ENCODE measurements at regions not wholly inside any gene's neighbourhood (a gene's known extent, or its start where the extent isn't known, plus 50 kb on each side); places are given as distances from the start of the nearest gene placed in this dataset.

DNA sequence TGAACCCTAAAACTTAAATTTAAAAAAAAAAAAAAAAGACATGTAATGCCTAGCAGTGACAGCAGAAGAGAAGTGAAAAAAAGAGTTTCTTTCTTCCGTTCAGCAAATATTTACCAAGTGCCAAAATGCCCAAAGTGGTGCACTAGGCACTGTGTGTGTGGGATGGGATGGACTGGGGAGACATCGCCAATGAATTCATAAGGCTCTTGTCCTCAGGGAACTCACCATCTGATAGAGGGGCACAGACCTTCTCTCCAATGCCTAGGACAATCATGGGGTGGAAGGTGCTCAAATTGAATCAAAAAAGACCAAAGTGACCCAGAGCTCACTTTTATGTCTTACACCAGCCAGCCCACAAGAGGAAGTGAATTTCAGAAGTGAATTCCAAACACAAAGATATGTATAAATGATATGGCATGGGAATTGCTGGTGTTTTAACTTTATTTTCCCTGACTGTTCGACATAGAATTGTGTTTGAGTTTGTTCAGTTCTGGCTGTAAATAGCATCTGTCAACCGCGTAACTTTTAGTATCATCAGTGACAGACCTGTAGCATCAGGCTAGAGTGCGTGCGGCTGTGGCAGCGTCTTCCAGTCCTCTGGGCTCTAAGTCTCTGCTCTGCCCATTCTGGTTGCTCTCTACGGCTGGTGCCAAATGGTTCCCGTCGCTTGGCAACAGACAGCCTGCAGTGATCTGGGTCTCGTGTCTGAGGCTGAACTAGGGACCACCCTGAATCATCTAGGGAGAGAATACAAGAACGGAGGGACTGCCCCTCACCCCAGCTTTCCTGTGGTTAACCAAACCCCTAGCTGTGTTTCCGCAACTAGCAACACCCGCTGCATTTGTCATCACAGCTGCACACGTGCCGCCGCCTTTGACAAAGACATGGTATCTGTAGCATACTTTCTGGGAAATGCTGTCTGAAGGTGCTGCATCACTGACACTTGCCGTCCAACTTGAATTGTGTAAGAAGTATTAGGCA, 154.0 kb upstream of the THBS1 start:
- peak; percentile 73 for DNase-seq (ENCODE audit: low read depth)

DNA sequence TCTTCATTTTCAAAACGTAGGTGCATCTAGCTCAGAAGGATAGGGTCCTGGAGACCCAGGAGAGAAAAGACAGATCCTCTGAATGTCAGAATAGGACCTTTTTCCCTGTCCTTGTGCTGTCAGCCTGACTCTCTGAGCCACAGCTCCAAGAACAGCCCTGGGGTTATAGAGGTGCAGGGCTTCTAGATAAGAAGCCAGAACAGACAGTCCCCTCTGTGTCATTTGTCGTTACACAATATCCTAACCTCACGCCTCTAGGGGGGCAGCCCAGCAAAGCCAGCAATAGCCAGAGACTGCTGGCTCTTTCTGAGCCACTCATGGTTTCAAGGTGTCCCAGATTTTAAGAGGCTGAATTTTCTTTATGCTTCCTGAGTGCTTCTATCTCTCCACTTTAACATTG, 153.2 kb upstream of the THBS1 start:
- DNase-seq (ENCODE audit: low read depth): no peak

DNA sequence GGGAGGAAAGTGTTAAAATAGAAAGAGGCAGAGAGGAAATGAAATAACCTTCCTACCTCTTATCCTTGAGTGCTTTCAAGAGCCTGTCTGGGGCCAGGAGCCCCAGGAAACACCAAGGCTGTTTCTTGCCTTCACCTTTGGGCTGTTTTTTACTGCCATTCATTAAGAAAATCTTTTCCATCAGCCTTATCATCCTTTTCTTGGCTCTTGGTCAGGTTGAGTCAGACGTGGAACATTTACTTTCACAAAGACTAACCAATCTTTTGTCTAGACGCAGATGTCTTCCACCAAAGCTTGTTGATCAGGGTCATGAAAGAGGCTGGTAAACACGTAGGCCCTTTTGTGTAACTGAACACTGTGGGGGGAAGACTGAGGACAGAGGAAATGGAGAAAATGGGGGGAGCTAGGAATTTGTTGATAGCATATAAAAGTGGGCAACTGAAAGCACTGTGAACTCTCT, 151.0 kb upstream of the THBS1 start:
- DNase-seq (ENCODE audit: low read depth): no peak

DNA sequence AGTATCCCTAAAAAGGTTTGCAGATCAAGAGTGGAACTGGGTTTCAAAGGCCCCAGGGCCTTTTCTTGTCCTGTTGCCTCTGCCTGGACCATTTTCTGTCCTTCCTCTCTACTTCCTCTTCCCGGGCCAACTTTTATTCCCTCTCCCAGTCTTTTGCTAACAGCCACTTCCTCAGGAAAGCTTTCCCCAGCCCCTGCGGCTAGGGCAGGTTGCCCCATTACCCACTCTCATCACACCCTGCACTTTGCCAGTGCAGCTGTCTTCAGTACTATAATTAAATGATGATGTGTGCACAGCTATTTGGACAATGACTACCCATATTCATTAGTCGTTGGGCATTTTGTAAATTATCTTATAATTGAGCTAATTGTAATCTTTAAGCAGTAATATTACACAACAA, 150.5 kb upstream of the THBS1 start:
- DNase-seq (ENCODE audit: low read depth): no peak

DNA sequence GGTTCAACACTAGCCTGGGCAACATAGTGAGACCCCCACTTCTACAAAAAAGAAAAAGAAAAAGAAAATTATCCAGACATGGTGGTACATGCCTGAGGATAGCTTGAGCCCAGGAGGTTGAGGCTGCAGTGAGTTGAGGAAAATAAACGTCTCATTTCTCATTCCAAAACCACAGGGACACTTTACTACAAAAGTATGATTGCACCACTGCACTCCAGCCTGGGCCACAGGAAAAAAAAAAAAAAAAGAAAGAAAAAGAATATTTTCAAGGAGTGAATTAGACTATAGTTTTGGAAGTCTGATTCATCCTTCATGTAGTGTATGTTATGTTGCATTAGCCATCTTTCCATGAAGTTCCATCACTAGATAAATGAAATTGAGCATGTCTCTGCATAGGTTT, 149.5 kb upstream of the THBS1 start:
- no peak for DNase-seq (ENCODE audit: low read depth)

DNA sequence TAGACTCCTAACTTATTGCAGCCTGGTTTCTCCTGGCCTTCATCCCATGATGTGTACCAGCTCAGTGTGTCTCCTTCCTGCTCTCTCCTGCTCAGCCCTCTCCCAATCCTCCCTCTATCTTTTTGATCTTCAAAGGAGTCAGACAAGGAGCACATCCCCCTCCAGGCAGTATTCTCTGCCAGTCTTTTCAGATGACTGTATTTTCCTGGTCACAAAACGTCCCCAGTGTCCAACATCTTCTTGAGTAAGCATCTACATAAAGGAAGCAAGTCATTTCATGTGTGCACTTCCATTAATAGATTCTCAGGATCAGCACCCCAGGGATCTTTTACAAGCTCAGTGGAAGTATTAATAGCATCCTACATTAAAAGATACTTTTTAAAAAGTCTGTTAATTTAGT, 148.9 kb upstream of the THBS1 start:
- DNase-seq (ENCODE audit: low read depth): no peak

DNA sequence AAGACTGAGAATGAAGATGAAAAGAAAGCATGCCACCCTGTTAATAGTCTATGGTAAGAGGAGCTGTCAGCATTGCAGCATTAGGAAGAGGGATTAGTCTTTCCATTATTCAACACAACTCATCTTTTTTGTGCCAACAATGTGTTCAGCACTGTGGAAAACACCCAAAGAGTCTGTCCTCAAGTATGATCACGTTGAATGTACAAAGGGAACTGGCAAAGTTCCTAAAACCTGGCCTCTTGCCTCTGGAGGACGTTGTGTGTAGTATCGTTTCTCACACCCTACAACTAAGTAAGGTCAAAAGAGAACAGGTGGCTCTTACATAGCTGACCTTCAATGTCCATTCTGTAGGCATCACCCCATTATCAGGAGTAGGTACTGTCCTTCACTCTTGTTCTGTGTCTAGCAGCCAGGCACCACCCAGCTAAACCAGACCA, 147.9 kb upstream of the THBS1 start:
- no peak for DNase-seq (ENCODE audit: low read depth)

DNA sequence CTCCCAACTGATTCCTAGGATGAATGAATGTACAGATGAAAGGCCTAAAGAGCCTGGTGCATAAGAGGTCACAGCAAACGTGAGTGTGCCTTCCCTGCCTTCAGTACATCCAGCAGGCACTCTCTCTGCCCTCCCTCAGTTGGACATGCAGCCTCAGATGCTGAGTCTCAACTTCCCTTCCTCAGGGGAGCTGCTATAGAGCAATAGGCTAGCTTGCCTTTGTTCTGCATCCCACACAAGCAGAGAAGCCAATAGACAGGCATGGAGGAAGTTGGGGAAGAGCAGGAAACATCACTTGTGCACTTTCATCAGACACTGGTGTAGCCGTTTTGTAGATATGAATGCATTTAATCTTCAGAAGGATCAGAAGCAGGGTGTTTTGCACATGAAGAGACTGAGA, 147.5 kb upstream of the THBS1 start:
- DNase-seq (ENCODE audit: low read depth): no peak

DNA sequence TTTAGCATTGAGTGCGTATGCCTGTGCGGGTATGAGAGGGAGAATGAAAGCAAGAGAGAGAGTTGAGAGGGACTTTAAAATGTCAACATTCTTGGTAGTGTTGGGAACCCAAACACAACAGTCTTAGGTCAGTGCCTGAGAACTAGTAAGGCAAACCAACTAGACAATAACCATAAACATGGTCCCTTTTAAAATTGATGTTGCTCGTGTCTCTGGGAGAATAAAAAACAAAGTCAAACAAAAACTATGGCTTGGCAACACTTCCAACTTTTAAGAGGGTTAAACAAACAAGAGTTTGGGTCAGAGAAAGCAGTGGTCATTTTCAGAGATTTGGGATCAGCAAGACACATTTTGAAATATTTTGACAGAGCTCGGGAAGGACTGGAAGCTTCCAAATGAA, 146.7 kb upstream of the THBS1 start:
- DNase-seq (ENCODE audit: low read depth): no peak

DNA sequence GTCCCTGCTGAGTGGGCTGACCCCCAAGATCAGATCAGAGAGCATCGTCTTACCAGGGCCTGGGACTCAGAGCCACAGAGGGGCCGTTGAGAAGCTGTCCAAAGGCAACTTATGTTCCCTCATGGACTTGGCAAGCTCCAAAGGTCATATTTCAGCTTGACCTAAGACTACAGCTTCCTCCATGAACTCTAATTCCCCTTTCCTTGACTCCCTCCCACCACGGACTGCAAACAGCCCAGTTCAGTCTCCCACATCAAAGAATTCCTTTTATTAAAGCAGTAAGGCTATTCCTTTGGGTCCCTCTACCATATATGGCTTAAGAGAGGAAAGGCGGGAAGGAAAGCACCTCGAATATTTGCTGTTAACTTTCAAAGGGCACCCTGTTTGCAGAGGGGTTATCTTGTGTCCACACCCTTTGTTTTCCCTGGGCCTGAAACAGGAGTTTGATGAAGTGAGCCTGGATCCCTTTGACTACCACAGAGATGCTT, 146.1 kb upstream of the THBS1 start:
- no peak for DNase-seq (ENCODE audit: low read depth)

DNA sequence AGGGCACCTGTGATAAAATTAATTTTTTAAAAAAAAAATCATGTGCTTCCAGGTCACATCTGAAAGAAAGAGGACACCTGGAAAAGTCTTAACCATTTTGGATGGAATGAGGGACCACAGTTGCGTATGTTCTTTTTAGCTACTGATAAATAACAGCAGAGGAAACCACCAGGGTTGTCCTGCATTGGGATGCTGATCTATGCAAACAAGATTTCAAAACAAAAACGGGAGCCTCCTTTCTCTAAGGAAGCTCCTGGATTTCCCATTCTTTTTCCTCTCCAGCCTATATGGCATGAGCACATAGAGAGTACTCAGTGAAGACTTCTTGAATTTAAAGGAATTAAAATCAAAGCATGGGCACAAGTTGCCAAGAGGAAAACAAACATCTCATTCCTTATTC, 145.6 kb upstream of the THBS1 start:
- DNase-seq (ENCODE audit: low read depth): no peak

DNA sequence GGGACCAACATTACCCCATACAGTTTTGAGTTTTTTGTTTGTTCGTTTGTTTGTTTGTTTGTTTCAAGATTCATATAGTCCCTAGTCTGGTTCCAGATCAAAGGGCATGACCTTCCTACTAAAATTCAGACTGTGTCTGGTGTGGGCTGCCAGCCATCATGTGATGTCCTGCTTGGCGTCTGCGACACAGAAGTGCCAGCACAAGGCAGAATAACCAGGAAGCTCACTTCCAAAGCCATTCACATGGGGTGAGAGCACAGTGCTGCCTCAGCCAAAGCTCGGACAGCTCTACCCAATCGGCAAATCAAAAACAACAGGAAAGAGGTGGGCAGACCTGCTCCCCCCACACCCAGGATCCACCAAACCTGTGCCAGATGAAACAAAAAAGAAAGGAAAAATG, 142.6 kb upstream of the THBS1 start:
- no peak for DNase-seq (ENCODE audit: low read depth)

DNA sequence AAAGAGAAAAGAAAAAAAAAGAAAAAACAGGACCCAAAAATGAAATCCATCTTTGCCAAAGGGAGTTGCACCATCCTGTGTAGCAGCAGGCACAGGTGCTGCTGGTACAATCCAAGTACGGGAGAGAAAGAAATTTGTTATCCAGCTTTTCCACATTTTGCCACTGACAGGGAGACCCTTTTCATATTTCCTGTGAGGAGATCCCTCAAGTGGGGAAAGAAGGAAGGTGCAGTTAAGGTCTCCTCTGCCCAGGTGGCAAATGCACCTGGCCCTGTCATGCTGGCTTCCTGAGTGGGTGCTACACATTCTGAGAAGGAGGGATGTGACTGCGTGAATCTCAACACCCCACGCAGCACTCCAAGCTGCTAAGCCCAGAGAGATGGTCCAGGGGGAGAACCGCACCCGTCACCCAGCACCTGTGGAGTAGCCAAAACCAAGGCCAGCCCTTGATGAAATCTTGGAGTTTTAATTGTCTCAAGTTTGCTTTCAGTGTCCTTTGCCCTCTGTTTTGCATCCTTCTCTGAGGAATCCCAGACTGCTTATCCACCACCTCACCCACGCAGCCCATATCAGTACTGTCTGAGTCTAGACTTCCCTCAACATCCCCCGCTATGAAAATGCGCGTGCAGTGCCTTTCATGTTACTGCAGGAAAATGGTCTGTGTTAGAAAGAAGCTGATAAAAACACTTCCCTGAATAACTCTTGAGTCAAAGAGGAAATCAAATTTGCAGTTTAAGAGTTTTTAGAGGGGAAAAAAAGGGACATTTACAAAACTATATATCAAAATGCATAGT, 141.9 kb upstream of the THBS1 start:
- no peak for DNase-seq (ENCODE audit: low read depth)

DNA sequence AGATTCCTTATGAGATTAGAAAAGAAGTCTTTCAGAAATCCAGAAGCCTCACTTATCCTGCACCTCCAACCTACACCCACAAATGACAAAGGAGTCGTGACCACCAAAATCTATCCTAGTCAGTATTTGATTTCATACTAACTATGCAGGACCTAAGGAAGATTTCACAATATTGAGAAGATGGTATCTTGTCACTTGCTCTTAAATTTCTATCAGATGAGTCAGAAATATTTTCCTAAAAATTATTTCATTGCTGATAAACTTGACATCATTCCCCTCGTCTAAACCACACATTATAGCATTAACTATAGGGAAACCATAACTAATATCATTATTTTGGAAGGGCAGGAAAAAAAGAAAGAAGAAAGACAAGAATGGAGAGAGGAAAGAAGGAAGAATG, 138.0 kb upstream of the THBS1 start:
- DNase-seq (ENCODE audit: low read depth): no peak

DNA sequence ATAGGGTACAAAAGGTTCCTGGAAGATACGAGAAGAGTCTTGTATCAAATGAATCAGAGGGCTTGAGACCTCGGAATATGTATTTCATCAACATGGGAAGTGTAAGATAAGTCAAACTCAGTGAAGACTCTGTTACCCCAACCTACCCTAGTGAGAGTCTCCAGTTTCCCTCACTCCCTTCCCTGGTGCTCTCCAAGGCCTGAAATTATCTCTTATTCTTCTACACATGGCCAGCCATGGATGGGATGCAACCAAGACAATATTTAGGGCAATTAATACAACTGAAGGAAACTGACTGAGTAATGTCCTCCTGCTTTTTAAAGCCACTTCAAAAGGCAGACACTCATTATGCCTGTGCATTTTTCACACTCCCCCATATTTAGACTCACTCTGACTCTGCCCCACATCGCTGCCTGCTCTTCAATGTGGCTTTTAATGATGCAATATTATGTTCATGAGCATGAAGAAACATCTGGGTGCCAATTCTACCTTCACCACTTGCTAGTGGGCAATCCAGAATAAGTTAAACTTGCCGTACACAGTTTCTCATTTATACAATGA, 137.1 kb upstream of the THBS1 start:
- DNase-seq (ENCODE audit: low read depth): no peak

DNA sequence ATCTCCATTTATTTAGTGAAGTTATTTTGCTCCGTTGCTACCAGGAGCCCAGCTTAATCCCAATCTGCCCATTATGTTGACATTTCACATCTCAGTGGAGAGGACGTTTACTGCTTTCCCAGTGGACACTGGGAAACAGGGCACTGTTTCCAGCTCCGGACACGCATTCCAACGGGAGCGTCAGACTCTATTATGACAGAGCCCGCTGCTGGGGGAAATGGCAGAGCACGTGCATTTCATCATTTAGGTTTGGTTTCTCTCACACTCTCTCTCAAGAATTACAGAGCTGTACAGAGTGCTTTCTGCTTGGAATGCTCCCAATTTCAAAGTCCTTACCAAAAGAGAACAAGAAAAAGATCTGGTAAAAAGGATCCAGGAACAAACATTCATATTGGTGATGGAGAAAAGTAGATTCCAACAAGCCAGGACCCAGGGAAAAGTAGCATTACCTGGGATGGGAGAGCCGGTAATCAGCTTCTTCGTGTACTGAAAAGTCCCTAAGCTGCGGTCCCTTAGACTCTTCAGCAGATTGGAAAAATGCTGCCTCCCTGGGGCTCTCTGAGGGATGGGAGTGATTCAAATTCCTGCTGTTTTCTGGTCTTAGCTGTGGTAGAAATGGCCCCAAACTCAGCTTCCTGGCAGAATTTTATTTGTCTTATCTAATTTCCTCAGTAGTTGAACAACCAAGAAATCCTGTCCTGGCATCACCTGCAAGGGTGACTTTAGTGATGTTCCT, 136.0 kb upstream of the THBS1 start:
- no peak for DNase-seq (ENCODE audit: low read depth)

DNA sequence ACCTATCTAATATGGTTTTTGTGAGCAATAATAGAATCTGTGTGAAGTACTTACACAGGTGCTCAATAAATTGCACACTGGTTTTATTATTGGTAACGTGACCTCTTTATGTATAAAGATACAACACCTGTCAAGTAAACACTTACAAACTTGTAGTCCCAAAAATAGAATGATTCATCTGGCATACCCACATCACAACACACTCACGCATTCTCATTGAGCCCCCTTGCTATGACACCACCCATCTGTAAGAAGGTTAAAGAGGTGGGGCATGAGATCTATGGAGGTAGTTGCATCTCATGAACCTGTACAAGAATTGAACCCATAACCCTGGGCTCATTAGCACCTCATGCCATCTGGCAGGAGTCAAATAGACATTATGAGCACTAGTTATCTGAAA, 134.9 kb upstream of the THBS1 start:
- DNase-seq (ENCODE audit: low read depth): no peak

DNA sequence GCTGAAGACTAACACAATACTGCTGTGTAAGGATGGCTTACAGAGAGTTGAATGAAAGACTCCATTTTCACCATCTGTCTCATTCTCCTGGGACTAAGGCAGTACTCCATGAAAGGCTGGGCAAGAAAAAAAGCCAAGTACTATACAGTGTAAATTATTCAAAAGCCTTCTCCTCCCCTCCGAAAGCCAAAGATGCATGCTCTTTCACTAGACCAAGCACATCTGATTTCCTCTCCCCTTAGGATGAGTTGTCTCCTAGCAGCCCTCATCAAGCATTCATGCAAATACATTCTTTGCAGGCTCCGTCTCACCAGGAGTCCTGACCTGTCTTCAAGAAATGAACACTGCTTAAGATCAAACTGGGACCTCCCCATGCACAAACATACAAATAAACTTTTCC, 133.5 kb upstream of the THBS1 start:
- no peak for DNase-seq (ENCODE audit: low read depth)

DNA sequence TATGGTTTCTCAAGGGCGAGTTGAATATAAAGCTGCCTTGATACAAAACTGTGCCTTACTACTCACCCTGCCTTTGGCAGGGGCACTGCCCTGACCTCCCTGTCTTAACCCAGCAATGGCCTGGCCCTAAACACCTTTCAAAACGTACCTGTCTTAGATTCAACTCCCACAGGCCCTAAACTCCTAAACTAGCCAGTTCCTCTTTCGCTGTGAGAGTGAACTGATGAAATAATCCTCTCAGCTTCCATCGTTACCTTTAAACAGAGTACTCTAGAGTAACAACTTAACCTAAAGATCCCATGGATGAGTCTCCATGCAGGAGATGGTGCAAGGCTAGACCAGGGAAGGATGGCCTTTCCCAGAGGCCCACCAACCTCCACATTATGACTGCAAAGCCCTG, 133.0 kb upstream of the THBS1 start:
- DNase-seq (ENCODE audit: low read depth): no peak

DNA sequence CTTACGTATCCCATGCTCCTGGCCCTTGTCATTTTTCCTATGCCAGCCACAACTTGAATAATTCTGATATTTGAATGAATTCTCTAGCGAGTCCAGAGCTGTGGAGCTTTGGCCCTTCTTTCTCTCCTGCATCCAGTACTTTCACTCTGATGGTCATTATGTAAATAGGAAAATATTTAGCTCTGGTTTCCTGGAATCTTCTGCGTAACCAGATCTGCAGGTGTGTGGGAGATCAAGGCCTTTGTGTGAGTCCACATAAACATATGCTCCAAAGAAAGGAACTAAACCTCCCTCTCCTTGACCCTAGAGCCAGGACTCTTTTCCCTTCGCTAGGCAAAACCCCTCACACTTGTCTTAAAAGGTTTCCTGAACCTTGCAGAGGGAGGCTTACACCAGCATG, 132.5 kb upstream of the THBS1 start:
- no peak for DNase-seq (ENCODE audit: low read depth)

DNA sequence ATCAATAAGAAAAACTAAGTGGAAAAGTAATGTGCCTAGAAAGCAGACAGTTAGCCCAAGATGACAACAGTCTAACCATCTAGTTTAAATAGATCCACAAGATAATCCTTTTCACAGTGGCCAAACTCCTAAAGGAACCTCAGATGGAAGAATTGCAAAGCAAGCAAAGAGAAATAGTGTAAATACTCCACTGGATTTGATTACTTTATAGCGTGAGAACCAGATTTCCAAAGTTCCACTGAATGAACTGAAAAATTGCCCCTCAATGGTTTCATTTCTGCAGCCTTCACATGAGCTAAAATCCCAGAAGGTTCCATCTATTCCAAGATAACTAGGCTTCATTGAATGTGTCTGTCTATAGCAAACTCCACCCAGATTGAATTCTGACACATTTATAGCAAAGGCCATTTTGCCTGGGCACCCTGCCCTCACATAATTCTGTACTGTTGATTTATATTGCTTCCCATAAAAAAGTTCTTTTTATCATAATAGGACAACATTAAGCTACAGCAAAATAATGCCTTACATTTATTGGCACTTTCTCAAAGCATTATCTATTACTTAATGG, 129.7 kb upstream of the THBS1 start:
- no peak for DNase-seq (ENCODE audit: low read depth)

DNA sequence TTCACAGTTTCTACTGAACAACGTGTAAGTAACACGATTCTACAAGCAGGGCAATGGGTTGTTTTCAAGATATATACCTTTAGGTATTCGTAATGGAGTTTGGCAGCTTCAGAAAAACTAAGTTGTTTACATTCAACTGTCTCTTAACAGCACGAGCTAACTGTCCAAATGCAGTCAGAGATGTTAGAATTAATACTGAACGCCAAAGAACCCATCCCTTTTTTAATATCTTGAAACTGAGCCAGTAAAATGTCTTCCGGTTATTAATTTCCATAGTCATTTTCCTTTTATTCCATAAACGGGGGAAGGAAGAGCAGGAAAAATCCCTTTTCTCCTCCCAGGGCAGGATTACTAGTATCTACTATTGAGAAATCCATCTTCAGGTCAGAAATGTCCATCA, 129.0 kb upstream of the THBS1 start:
- no peak for DNase-seq (ENCODE audit: low read depth)

Data from activated gamma-delta T cell treated with anti-CD3 and anti-CD28 coated beads, Interleukin-2, amount 50 U/mL, for 16 hours (primary cell).